GM19397 (cell line): ENCODE measurements at regions not wholly inside any gene's neighbourhood (a gene's known extent, or its start where the extent isn't known, plus 50 kb on each side); places are given as distances from the start of the nearest gene placed in this dataset.
"Not testable (repeated sequence)": the region's sequence is repeated elsewhere in the genome, so short reads cannot be mapped to it uniquely, and the experiment has no call there.

Experiments
- ATAC-seq: cut with Tn5 transposase; IDR thresholded peaks from one replicate; pipeline ENCODE4 v1.9.1; 2021; ENCODE audit warnings: mild to moderate bottlenecking, moderate library complexity; ENCODE audit not compliant: unreplicated experiment

DNA sequence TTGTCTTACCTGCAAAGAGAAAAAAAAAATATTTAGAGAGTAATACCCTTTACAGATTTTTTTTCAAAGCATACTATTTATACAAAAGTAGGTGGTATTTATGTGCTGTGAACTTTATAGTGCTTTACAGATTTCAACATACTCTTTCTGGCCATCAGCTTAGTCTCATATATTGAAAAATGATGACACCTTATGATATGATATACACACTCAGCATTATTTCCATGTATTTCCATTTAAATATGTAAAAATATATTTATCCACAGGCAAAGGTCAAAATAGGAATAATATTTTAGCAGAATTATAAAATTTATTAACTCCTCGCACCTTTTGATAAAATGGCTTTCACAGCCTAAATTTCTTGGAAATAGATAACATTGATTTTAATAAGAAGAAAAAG, 815.8 kb upstream of the EPHA5 start:
- ATAC-seq, result no peak

GRCh38 chr4:66482186-66482585, 811.9 kb upstream of the EPHA5 start:
- ATAC-seq, result no peak

- no peak for ATAC-seq
These were observed 805.3 kb upstream of the EPHA5 start for GRCh38 chr4:66475596-66475995.

DNA sequence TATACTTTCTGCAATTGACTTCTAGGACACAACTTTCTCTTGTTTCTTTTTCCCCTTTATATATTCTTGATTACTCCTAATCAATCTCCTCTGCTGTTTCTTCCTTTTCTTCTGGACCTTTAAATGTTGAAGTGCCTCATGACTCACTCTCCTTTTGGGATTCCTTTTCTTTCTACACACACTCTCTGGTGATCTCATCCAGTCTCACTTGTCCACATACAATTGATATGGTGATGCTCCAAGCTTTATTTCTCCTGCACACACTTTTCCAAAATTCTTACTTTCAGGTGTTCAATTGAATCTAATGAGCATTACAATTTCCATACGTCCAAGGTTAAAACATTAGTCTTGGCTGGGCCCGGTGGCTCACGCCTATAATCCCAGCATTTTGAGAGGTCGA, 794.8 kb upstream of the EPHA5 start:
- no peak for ATAC-seq

DNA sequence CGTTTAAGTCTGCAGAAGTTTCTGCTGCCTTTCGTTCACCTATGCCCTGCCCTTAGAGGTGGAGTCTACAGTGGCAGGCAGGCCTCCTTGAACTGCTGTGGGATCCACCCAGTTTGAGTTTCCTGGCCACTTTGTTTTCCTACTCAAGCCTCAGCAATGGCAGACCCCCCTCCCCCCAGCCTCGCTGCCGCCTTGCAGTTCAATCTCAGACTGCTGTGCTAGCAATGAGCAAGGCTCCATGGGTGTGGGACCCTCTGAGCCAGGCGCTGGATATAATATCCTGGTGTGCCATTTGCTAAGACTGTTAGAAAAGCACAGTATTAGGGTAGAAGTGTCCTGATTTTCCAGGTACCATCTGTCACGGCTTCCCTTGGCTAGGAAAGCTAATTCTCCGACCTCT, 792.6 kb upstream of the EPHA5 start:
- not testable (repeated sequence) for ATAC-seq

DNA sequence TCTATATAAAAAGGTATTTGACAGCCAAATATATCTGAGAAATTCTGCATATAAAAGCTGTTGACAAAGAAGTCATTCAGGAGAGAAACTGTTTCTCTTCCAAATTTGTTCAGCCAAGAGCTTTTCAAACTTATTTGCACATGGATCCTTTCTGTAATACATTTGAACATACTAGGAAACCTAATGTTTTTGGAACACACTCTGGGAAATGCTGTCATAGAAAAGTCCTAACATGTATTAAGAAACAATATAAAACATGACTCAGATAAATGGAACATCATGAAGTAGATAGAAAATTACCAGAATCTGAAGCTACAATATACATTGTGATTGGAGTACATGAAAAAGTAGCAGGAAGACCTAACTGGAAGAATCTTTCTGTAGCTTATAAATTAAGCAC, 781.5 kb upstream of the EPHA5 start:
- no peak for ATAC-seq

- no peak for ATAC-seq
These were observed 772.7 kb upstream of the EPHA5 start for GRCh38 chr4:66443008-66443407.

DNA sequence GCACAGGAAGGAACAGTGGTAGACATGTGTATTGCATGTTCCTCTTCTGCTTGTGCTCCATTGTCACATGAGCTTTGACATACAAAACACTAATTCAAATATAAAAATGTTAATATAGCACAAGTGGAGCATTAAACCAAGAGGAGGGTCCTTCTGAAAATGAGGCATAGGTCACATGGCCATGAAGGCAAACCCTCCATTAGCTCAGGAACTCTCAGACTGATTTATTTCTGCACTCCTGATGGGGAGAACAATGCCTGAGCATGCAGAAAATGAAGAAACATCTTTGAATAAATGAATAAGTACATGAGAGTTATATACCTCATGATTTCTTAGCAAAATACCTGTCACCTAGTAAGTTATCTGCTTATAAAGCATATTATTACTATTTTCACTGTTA, 769.2 kb upstream of the EPHA5 start:
- ATAC-seq, result no peak

GRCh38 chr4:66433706-66434105, 763.4 kb upstream of the EPHA5 start:
- ATAC-seq, result no peak

DNA sequence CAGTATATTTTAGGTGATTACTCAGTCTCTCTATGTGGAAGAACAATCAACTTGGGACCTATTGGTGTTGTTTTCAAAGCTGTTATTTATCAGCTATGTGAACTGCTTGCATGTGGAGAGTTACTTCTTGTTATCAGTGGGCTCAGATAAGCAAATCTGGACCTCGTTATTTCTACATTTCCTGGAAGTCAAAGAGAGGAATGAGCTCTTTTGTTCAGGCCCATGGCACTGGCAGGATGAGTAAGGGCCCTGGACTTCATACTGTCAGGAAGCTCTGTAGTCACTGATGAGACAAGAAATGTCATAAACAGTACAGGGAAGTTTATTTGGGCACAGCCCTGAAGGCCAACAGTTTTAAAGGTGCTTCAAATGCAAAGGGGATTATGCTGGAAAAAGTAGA, 760.6 kb upstream of the EPHA5 start:
- ATAC-seq, result no peak

GRCh38 chr4:66429276-66429675, 759.0 kb upstream of the EPHA5 start:
- no peak for ATAC-seq

- no peak for ATAC-seq
These were observed 746.1 kb upstream of the EPHA5 start for GRCh38 chr4:66416425-66416824.

GRCh38 chr4:66404141-66404540, 733.9 kb upstream of the EPHA5 start:
- ATAC-seq, result no peak

DNA sequence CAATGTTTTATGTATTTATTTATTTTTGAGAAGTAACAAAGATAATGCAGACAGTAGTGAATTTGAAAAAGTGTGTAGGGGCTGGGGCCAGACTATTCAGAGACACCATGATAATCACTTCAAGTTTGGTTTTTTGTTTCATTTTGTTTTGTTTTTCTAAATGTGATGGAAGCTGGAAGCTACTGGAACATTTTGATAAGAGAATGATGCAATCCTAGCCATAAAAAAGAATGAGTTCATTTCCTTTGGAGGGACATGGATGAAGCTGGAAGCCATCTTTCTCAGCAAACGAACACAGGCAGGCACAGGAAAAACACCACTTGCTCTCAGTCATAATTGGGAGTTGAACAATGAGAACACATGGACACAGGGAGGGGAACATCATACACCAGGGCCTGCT, 706.6 kb upstream of the EPHA5 start:
- no peak for ATAC-seq

- no peak for ATAC-seq
These were observed 706.1 kb upstream of the EPHA5 start for GRCh38 chr4:66376396-66376795.

GRCh38 chr4:66373268-66373667, 703.0 kb upstream of the EPHA5 start:
- ATAC-seq, result no peak

- ATAC-seq, result no peak
These were observed 702.4 kb upstream of the EPHA5 start for GRCh38 chr4:66372706-66373105.

DNA sequence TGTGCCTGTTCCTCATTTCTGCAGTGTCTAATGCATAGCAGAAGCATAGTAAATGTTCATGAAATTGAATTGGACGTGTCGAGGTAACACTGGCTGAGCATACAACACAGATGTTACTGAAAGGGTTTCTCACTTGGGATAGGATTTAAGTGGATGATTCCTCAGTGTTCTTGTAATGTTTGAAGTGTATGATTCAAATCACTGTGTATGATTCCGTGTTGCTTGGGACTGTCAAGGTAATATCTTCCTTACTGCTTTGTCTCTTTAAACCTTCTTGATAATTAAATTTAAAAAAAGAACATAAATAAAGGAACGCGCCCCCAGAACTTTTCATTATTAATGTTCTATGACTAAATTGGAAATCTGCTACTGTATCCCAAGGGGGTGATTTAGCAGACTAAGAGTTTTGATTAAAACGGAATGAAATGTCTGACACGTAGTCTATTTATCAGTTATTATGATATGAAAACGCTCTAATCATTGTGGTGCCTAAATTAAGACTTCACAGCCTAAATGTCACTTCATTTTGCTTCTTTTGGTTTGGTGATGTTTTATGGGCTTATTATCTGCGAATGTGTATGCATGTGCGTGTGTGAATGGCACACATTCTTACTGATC, 696.9 kb upstream of the EPHA5 start:
- no peak for ATAC-seq

DNA sequence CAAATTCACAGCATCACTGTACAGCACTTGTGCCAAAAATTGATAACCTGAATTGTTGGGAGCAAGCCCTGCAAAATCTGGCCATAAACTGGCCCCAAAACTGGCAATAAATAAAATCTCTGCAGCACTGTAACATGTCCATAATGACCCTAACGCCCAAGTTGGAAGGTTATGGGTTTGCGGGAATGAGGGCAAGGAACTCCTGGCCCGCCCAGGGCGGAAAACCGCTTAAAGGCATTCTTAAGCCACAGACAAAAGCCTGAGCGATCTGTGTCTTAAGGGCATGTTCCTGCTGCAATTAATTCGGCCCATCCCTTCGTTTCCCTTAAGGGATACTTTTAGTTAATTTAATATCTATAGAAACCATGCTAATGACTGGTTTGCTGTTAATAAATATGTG, 690.1 kb upstream of the EPHA5 start:
- not testable (repeated sequence) for ATAC-seq

DNA sequence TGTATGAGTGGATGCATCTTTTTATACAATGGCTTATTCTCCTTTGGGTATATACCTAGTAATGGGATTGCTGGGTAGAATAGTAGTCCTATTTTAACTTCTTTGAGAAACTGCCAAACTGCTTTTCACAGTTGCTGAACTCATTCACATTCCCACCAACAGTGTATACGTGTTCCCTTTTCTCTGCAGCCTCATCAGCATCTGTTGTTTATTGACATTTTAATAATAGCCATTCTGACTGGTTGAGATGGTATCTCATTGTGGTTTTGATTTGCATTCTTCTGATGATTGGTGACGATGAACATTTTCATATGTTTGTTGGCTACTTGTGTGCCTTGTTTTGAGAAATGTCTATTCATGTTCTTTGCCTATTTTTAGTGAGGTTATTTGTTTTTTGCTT, 687.0 kb upstream of the EPHA5 start:
- no peak for ATAC-seq

GRCh38 chr4:66355328-66355727, 685.0 kb upstream of the EPHA5 start:
- no peak for ATAC-seq

DNA sequence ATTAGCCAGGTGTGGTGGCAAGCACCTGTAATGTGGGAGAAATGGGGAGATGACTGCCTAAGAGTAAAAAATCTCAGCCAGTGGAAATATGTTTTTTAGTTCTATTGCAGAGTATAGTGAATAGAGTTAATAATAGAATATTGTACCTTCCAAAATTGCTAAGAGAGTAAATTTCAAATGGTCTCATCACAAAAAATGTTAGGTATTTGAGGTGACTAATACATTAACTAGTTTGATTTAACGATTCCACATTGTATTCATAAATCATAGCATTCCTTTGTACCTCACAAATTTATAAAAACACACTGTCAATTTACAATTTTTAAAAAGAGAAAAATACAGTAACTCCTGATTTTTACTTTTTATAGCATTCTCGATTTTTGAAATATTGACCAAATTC, 681.5 kb upstream of the EPHA5 start:
- no peak for ATAC-seq

GRCh38 chr4:66340286-66340893, 670.1 kb upstream of the EPHA5 start:
- no peak for ATAC-seq
